ENCODE measurements at regions not wholly inside any gene's neighbourhood (a gene's known extent, or its start where the extent isn't known, plus 50 kb on each side); places are given as distances from the start of the nearest gene placed in this dataset.

DNA sequence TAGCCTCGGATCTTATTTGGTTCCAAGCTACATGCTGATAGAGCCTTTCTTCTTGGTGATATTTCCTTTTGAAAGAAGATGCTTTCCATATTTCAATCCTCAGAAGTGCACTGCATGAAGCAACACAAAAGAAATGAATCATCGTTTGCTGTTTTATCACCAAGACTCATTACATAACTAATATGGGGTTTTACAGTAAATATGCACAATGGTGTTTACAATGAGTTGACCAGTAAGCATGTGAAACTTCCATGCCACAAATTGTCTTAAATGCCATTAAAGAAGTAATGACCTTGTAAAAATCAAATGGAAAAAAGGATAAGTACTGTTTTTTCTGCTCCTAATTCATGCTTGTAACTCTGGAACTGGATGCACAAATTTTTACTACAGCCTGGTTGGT, 1017.0 kb upstream of the GHITM start:
- DNase-seq, result no peak
- H3K27ac ChIP-seq, result no peak overlapping the region
- H3K4me3 ChIP-seq (replicated peaks in 1 of 3), result no peak overlapping the region
- no peaks in the 10 kb centered on the region for H3K4me1 ChIP-seq
- intact Hi-C loops (cut with DNase I), result no loop called here
- TF ChIP-seq POLR2A (IDR thresholded peaks at IDR 0.05), result no peak
- TF ChIP-seq, protein P1, sequence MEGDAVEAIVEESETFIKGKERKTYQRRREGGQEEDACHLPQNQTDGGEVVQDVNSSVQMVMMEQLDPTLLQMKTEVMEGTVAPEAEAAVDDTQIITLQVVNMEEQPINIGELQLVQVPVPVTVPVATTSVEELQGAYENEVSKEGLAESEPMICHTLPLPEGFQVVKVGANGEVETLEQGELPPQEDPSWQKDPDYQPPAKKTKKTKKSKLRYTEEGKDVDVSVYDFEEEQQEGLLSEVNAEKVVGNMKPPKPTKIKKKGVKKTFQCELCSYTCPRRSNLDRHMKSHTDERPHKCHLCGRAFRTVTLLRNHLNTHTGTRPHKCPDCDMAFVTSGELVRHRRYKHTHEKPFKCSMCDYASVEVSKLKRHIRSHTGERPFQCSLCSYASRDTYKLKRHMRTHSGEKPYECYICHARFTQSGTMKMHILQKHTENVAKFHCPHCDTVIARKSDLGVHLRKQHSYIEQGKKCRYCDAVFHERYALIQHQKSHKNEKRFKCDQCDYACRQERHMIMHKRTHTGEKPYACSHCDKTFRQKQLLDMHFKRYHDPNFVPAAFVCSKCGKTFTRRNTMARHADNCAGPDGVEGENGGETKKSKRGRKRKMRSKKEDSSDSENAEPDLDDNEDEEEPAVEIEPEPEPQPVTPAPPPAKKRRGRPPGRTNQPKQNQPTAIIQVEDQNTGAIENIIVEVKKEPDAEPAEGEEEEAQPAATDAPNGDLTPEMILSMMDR (IDR thresholded peaks at IDR 0.05), result no peak
- no peaks in the 10 kb centered on the region for H3K27me3 ChIP-seq
- WGBS, 2 donors, result 54 to 73% methylated on average over 2 of the region's 2 CpGs
- no peaks in the 10 kb centered on the region for H3K9me3 ChIP-seq
- H3K36me3 ChIP-seq, result no peaks in the 10 kb centered on the region

DNA sequence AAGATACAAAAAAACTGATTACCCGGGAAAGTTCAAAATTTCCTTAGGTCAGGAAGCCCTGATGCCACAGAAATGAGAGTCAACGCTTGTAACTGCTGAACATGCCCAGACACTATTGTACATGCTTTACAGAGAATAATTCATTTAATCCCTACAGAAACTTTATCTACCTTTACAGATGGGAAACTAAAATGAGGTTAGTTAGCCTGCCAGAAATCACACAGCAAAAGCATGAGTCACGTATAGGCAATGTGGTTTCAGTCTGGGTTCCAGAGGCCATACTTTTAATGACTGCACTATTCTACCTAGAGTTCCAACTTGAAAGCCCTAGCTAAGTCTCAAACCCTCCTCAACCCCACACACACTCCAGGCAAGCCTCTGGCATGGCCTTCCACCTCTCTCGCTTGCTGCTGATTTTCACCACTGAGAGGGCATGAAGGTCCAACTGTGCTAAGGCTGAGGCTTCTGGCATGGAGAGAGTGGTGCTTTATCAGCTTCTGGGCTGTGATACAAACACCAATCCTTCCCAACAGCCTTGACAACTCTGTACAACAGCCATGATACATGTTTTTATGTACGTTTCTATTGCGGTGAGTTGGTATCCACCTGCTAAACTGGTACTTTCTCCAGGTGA, 1011.2 kb upstream of the GHITM start:
- intact Hi-C loops (cut with DNase I), result no loop called here
- Histone ChIP-seq H3K4me1 (no peaks in the 10 kb centered on the region), H3K4me3 (replicated peaks in 1 of 3) (no peak overlapping the region), H3K27me3 (no peaks in the 10 kb centered on the region), H3K36me3 (no peaks in the 10 kb centered on the region), H3K9me3 (no peaks in the 10 kb centered on the region), H3K27ac (no peak overlapping the region)
- TF ChIP-seq POLR2A (IDR thresholded peaks at IDR 0.05), result no peak
- TF ChIP-seq, protein P1 (IDR thresholded peaks at IDR 0.05), result no peak
- no peak for DNase-seq
- 91 to 94% methylated on average over 6 of the region's 6 CpGs for WGBS, 2 donors

DNA sequence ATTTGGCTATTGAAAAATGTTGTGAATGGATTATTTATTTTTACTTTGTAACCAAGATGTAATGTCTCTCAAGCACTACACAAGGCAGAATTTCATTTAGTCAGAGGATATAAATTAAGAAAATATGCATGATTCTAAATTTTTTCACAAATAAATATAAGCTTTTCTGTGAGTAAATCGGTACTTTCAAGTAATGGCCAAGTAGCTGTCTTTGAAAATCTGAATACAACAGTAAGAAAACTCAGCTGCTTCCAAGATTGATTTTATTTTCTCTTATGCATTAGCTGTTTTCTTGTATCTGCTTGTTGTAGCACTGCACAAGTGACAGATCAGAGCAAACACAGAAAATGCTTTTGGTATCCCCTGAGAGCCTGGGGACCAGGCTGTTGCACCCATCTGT, 998.5 kb upstream of the GHITM start:
- Histone ChIP-seq H3K4me3 (replicated peaks in 1 of 3) (no peak overlapping the region), H3K4me1 (no peaks in the 10 kb centered on the region), H3K36me3 (no peaks in the 10 kb centered on the region), H3K27me3 (no peaks in the 10 kb centered on the region), H3K27ac (no peak overlapping the region), H3K9me3 (no peaks in the 10 kb centered on the region)
- intact Hi-C loops (cut with DNase I), result no loop called here
- TF ChIP-seq, protein P1 (IDR thresholded peaks at IDR 0.05), result no peak
- no peak for TF ChIP-seq POLR2A (IDR thresholded peaks at IDR 0.05)
- WGBS, 2 donors, result 75 to 81% methylated on average over 1 of the region's 1 CpG
- no peak for DNase-seq

DNA sequence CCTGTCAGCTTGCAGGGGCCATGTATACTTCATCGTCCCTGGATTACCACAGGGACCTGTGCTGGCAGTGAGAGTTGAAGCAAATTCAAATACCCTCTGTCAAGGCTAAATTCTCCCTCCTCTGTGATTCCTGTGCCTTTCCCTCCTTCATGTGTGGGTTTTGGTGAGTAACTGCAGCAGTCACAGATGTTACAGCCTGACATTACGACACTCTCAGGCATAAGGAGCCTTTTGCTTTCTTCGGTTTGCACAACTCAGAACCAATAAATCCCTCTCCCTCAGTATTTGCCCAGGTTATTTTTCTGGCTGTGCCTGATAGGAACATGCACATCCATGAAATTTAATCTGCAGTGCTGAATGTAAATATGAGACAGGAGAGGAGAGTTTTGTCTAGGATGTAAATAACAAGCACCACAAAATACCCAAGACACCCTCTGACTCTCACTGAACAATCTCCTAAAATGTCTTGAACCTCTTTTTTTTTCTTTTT, 997.2 kb upstream of the GHITM start:
- intact Hi-C loops (cut with DNase I), result no loop called here
- H3K4me3 ChIP-seq (replicated peaks in 1 of 3), result no peak overlapping the region
- no peaks in the 10 kb centered on the region for H3K36me3 ChIP-seq
- no peaks in the 10 kb centered on the region for H3K9me3 ChIP-seq
- no peak for DNase-seq
- TF ChIP-seq POLR2A (IDR thresholded peaks at IDR 0.05), result no peak
- TF ChIP-seq, protein P1 (IDR thresholded peaks at IDR 0.05), result no peak
- H3K27me3 ChIP-seq, result no peaks in the 10 kb centered on the region
- H3K4me1 ChIP-seq, result no peaks in the 10 kb centered on the region
- no peak overlapping the region for H3K27ac ChIP-seq
- 77 to 85% methylated on average over 3 of the region's 3 CpGs for WGBS, 2 donors

DNA sequence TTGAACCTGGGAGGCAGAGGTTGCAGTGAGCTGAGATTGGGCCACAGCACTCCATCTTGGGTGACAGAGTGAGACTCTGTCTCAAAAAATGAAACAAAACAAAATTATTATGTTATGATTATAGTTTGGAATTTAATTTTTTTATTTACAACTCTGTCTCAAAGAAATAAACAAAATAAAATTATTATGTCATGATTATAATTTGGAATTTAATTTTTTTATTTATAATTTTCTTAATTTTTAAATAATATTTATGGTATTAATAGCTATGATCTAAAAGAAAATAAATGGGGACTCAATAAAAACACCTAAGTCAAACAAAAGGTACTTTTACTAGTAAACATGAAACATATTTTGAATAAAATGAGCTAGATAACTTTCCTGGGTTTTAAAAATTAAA, 994.8 kb upstream of the GHITM start:
- H3K27ac ChIP-seq, result no peak overlapping the region

More for the DNA sequence above, 994.8 kb upstream of the GHITM start:
- no peak for TF ChIP-seq POLR2A (IDR thresholded peaks at IDR 0.05)
- TF ChIP-seq, protein P1 (IDR thresholded peaks at IDR 0.05), result no peak
- H3K4me3 ChIP-seq (replicated peaks in 1 of 3), result no peak overlapping the region
- DNase-seq, result no peak
- no peaks in the 10 kb centered on the region for H3K4me1 ChIP-seq
- no peaks in the 10 kb centered on the region for H3K36me3 ChIP-seq
- no peaks in the 10 kb centered on the region for H3K27me3 ChIP-seq
- intact Hi-C loops (cut with DNase I), result no loop called here
- no peaks in the 10 kb centered on the region for H3K9me3 ChIP-seq

All from thyroid gland (tissue), 4 donors.